Inflammatory macrophage treated with lipopolysaccharide for 1 hour (primary cell): ENCODE measurements at regions not wholly inside any gene's neighbourhood (a gene's known extent, or its start where the extent isn't known, plus 50 kb on each side); places are given as distances from the start of the nearest gene placed in this dataset.
"Not testable (repeated sequence)": the region's sequence is repeated elsewhere in the genome, so short reads cannot be mapped to it uniquely, and the experiment has no call there.

Experiments
- DNase-seq, 2 donors: peaks; one replicate each; pipeline ENCODE4 v3.0.0-alpha.2; 2020 to 2022

DNA sequence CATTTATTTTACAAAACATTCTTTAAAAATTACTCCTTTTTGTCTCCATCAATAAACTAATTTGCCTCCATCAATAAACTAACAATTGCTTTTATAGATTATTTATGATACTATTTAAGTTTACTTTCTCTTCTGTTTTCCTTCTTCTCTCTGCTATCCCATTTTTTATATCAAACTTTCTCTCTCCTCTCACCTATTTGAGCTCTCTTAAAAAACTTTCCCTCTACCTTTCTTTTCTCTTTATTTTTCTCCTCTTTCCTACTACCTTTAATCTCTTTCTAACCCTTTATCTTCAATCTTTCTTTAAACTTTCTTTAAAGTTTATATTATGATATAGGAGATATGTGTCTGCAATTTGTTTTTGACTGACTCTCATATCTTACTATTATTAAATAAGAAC is 566.4 kb downstream of the DACH1 start:
- no peak for DNase-seq

DNA sequence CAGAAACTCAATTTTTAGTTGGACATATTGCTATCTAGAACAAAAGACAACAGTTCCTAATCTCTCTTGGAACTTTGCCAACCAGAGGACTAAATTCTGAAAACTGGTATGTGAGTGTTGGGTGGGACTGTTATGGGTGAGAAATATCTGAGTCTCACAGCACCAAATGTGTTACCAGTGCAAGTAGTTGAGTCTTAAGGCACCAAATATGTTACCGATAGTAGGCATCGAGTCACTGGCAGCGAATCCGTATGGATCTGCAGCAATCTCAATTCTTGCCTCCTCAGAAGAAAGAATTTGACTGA is 575.2 kb downstream of the DACH1 start:
- no peak for DNase-seq

DNA sequence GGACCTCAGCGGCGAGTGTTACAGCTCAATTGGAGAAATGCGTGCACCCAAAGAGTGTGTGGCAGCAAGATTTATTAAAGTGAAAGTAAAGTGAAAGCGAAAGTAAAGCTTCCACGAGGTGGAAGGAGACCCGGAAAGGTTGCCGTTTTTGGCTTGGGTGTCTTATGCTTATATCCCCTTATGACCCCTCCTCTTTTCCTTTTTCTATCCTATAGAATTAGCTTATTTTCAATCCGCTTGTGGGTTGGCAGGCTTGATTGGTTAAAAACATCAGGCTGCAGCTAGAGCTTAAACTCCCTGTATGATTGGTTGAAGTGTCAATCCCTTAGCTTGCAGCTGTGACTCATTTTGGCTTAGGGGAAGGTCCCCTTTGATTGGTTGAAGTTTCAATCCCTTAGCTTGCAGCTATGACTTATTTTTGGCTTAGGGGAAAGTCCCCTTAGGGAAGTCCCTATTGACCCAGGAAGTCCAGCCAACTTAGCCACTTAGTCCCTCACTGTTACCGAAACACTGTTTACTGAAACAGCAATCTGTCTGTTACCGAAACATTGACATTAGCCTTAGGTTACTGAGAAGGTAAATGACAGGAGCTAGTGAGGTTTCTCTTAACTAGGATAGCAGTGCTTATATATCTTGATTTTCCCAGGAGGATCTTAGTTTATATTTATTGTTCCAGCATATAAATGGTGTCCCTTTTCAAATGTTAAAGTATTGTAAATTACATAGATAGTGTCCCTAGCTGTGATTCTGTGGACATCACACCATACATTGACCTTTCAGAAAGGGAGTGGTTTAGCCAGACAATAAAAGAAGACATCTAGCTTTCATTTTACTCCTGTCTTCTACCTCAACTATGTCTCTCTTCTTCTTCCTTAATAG is 575.8 kb downstream of the DACH1 start:
- DNase-seq = peak; percentile 82 to 93

DNA sequence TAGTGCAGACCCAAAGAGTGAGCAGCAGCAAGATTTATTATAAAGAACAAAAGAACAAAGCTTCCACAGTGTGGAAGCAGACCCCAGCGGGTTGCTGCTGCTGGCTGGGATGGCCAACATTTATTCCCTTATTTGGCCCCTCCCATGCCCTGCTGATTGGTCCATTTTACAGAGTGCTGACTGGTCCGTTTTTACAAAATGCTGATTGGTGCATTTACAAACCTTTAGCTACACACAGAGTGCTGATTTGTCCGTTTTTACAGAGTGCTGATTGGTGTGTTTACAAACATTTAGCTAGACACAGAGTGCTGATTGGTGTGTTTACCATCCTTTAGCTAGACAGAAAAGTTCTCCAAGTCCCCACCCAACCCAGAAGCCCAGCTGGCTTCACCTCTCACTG is 577.0 kb downstream of the DACH1 start:
- DNase-seq = not testable (repeated sequence)

DNA sequence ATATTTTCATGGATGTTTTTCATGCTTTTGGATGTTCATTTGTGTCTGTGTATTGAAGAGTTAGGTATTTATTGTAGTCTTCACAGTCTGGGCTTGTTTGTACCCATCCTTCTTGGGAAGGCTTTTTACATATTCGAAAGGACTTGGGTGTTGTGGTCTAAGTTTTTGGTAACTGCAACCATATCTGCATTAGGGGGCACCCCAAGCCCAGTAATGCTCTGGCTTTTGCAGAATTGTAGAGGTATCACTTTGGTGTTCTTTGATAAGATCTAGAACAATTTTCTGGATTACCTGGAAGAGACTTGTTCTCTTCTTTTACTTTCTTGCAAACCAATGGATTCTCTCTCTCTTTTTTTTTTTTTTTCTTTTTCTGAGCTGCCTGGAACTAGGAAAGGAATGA is 581.3 kb downstream of the DACH1 start:
- no peak for DNase-seq

DNA sequence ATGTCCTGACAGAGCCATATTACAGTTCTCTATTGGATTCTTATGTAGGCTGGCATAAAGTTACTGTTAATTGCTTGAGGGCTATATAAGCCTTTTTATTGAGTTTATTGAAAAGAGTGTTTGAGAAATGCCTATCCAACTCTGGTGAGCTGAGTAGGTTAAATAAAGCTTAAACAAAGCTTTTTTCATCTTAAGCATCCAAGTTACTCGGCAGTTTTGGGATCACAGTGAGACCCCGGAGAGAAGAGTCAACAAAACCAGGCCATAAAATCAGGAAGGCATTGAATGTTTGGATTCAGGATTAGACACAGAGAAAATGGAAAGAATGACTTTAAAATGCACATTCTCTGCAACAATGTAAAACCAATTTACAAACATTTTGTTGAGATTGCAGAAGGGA is 588.5 kb downstream of the DACH1 start:
- DNase-seq = no peak

DNA sequence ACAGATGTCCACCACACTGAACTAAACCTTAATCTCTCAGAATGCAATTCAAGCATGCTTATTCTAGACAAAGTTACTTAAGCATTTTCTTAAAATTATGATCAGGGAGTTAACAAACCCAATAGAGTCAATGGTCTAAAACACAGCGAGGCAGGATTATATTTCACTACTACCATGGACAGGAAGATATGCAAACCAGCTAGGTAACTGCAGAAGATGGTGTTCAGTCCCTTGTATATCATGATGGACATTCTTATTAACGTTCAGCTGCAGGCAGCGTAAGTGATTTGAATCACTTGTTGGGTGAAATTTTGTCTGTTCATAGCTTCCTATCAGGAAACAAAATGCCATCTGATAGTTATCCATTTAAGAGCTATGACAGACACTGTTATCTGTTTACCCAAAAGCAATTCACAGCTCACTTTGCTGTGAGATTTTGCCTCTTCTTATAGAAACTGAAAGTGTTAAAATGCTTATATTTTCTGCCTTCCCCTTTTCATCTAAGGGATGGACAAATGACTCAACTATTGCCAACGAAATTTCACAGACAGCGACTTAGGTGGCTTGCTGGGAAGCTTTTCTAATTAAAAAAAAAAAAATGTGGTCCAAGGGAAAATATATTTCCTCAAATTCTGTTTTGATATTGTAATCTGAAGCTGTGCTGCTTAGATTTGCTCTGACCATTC is 591.9 kb downstream of the DACH1 start:
- peak; percentile 32 to 46 for DNase-seq

DNA sequence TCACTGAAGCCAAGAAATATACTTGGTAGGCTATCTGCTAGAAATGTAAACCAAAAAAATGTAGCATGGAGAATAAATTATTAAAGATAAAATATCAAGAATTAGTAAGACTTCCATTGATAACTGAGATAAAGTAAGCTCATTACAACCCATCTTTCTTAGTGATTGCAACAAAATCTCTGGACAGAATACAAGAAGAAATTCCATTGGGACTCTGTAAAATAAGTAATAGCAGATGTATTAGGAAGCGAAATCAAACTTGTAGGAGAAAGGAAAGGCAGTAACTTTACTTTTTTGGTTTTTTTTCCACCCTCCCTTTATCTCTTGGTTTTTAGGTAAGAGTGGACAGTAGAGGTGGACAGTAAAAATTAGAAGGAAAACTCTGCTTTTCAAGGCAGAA is 605.7 kb downstream of the DACH1 start:
- no peak for DNase-seq

DNA sequence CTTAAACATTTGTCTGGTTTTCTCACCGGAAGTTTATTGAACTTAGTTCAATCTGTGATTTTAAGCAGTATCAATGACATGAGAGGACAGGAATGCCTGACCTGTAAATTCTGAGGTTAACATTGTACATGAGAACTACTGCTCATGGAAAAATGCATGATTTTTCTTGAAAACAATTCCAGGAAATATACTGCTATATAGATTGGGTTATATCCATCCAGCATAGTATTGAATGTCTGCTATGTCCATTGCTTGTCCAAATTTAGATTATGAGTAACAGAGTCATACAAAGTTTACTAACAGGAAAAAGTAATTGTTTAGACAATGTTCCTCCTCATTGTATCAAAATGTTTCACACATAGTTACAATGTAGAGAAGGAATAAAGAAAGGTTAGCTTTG is 606.8 kb downstream of the DACH1 start:
- DNase-seq = no peak

DNA sequence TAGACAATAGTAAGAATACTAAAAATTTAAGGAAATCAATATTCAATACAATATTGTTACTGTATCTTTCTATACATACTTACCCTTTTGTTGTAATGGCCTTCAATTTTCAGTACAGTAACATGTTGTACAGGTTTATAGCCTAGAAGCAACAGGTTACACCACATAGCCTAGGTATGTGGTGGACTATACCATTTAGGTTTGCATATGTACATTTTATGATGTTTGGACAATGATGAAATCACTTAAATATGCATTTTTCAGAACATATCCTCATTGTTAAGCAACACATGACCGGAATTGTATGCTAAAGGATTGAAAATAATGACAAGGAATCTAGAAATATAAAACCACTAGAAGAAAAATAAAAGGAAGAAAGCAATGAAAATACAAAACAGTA is 611.4 kb downstream of the DACH1 start:
- no peak for DNase-seq

DNA sequence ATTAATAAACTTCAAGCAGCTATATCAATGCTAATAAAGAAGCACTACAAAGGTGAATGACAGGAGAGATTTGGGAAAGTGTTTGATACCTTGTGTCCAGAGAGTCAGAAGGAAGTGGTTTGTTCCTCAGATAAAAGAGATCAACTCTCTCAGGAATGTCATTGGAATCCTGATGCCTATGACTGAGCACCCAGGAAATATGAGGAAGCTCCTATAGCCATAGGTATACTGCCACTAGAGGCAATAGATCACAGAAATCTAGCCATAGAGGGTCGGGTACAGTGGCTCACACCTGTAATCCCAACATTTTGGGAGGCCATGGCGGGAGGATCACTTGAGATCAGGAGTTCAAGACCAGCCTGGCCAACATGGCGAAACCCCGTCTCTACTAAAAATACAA is 612.6 kb downstream of the DACH1 start:
- no peak for DNase-seq

DNA sequence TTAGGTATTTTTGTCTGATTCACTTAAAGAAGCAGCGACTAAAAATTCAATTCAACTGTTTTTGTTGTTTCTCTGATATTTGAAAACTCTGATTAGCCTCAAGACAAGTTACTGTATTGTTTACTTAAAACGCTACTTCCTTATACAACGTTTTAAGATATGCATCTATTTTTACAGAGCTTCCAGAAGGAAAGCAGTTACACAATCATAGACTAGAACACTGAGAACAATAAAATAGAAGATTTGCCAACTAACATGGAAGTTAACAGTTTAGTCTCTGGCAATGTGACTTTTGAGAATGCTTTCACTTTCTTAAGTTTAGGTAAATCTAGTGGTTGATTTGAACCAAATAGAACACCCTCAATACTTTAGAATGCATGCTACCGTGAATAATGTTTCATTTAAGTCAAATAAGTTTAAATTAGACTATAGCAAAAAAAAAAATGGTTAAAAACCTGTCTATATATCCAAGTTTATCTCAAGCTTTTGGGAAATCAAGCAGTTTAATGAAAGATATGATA is 614.8 kb downstream of the DACH1 start:
- peak; percentile 4 to 18 for DNase-seq

DNA sequence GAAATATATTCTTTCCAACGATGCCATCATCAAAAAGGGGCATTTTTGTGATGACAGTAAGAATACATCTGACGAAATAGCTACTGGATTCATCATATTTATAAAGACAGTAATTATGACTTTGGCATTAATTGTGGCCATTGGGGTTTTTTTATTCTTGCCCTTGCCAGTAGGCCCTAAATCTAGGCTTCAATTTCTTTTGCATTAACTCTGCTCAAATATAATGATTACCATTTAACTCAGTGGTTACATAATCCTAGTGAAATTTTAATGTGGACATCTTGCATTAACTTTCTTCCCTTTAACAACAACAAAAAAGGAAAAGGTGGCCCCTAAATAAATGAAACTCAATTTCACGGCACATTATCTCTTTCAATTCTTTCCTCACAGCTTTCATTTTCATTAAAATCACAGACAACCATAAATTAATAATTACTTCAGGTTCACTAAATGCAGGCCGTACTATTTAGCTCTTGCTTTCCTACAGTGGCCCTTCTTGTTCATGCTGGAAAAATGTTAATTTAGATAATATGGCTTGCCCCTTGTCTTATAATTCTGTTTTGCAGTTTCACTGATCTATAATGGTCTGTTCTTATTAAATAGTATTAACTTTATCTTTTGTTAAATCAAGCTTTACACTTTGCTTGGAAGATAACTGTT is 615.6 kb downstream of the DACH1 start:
- no peak for DNase-seq

DNA sequence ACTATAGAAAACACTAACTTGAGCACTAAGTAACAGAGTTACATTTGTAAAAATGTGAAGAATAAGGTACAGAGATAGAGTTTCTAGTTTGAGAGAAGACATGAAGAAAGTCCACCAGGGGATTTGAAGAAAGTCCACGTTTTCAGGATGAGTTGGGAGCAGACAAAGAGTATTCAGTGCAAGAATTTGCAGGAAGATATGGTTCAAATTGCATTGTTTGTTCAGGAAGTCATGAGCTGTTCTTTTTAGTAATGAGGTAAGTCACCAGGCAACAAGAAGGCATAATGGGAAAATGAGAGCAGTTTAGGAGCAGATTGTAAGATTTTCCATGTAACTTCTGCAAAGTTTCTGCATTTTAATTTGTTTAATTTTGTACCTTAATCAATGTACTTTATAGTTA is 618.0 kb downstream of the DACH1 start:
- no peak for DNase-seq

DNA sequence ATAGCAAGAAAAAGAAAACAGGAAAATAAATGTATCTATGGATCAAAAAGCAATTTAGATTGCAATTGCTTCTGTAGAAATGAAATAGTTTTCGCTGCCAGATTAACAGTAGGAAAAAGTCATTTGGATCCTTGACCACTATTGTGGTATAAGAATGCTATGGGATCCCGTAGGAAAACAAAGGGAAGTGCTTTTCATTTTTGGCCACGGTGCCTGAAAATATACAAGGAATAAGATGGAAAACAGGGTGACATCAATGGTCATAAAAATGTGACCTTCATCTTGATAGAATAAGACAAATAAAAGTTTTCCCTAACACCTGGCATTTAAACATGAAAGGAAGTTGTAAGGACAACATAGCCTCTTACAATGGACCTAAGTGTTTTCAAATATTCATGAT is 622.8 kb downstream of the DACH1 start:
- DNase-seq = no peak

DNA sequence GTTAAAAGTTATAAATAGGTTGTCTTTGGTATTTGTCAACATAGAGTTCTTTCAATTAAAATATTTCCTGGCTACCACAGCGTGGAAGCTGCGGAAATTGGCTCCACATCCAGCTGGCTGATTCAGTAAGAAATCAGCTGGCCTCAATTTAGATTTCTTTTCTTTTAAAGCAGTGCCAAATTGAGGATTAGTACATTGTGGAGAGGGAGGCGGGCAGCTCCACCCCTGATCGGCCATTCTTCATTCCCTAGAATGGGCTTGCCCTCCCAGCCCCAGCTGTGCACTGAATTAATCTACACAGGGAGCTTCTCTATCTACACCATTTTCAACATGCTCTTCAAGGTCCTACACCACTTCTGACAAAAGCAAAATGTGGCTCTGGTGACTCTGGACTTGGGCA is 624.8 kb downstream of the DACH1 start:
- no peak for DNase-seq

DNA sequence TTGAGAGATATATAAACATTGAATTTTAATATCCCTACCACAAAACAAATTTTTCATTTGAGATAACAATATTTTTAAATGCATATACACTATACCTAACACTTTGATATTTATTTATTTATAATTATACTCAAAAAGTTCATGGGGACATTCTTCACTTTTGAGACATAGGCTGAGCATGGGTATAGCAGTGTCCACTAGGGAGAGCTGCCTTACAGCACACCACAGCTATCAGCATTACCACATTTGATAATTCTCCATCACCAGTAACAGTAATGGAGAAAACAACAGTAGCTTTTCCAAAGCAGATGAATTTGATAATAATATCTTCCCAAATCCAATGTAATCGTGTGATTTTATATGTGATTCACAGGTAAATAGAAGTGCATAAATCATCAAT is 626.1 kb downstream of the DACH1 start:
- no peak for DNase-seq

DNA sequence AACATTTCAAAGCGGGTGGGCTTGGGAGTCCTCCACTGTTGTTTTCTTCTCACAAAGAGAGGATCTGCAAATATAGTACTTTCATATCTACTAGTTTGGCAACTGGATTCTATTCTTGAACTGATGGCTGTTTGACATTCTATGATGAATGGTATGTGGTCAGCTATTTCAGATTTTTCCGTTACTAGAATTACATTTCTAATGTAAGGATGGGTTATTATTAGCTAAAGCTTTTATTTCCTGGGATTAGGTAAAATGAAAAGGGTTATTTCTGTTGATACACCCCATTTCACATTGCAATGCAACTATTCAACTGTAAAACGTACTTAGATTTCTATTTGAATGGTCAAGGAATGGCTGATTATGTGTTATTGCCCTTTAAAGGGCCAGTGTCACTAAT is 629.7 kb downstream of the DACH1 start:
- DNase-seq = no peak

DNA sequence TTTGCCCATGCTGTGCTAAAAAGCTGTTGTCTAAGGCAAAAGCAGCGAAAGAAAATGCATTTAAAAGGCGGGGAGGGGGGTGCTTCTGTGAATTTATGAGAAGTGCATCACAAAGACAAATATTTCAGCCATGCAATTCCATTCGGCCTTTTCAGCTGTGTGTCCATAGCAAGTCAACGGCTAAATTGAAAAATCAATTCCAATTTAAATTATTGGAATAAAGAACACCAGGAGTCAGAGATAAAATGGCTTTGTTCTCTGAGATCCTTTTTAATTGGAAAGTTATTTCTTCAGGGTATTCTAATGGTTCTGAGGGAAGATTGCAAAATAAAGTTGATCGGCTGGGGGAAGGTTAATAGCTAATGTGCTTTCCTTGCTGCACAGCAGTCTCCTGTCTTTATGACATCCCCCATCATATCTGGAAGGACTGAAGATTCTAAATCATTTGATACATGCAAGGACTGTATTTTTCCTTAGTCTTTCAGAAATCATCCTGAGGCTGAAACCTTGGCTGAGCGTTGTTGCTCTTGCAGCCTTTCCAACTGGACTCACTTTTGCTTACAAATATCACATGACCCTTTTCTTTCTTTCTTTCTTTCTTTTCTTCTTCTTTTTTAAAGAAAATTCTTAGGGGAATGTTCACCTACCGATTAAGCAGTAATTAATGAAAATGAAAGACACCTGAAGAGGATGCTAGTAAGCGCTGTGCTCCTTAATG is 647.1 kb downstream of the DACH1 start:
- DNase-seq = no peak

DNA sequence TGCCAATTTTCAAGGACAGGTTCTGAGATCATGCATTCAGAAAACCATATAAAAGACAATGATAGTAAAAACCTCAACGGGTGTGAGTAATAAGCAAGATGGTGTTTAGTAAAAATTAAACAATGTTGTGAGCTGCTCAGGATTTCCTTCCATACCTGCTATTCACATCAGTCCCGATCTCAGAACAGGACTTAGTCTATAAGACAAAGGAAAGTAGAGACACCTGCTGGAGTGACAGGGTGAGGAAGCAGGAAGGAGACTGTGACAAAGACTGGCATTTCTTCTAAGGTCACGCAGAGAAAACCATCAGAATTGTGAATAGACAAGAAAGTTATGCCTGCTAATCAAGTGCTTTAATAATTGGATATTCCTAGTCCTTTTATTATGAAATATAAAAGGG is 648.0 kb downstream of the DACH1 start:
- DNase-seq = no peak

DNA sequence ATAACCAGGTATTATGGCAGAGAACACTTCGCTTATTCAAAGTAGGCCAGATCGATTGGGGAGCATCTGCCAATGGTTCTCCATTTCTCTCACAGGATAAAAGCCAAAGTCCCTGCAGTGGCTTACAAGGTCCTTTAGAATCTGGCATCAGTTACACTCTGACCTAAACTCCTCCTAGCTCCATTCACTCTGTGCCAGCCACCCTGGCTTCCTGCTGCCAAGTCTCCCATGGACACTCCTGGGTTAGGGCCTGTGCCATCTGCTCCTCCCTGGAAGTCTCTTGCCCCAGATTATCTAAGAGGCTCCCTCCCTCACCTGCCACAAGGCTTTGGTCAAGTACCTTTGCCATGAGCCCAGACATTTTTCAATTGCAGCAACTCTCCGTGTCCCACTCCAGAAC is 649.2 kb downstream of the DACH1 start:
- DNase-seq = no peak

DNA sequence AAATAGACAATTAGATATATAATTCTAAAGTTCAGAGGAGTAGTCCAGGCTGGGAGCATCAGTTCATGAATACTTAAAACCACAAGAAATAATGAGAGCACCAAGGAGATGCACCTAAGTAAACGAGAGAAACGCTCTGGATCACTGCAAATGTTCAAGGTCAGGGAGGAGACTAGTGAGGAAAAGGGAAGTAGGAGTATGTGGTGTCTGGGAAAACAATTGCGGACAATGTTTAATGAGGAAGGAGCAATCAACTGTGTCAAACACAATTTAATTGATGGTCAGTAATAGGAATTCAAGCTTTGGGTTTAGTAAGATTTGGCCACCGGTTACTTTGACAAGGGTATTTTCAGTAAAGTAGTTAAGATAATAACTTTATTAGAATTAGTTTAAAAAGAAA is 652.2 kb downstream of the DACH1 start:
- no peak for DNase-seq

DNA sequence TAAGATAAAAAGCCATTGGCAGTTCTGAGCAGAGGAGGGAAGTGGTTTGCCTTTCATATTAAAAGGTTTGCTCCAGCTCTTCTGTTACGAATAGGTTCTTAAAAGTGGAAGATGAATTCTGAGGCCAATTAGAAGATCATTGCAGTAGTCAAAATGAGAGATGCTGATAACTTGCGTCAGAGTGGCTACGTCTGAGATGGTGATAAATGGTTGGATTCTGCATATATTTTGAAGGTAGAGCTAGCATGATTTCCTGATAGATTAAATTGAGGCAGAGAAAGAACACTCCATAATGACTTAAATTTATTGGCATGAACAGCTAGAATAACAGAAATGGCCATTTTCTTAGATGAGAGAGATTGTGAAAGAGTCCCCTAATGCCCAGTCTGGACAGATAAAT is 652.6 kb downstream of the DACH1 start:
- DNase-seq = no peak
